Endothelial cell of umbilical vein (primary cell): ENCODE measurements at regions not wholly inside any gene's neighbourhood (a gene's known extent, or its start where the extent isn't known, plus 50 kb on each side); places are given as distances from the start of the nearest gene placed in this dataset.

Experiments
- BruUV-seq: library from RNA; stranded (reverse); fragments of 400-500 nt; replicated peaks from 2 replicates; lab custom pipeline; 2021; lab: Mats Ljungman, UMichigan
- CTCF ChIA-PET: fragments of 300-600, 350-600 bp; sonication (Branson Sonifier 250); formaldehyde crosslinking; loops from one replicate; lab custom pipeline; 2021; ENCODE audit warnings: antibody characterized with exemption, inconsistent platforms; lab: Charles Lee
- POLR2A ChIA-PET: fragments of 300-600, 350-600 bp; sonication (Branson Sonifier 250); formaldehyde crosslinking; loops from one replicate; lab custom pipeline; 2021; ENCODE audit warnings: antibody characterized with exemption, inconsistent platforms; lab: Charles Lee
- DNase-seq: peaks from one replicate; pipeline ENCODE4 v3.0.0-alpha.2; 2011; ENCODE audit warnings: low read depth, low spot score
- FAIRE-seq: peaks from 2 replicates; lab custom pipeline; 2011; peaks lifted over from hg19 to GRCh38; lab: Jason Lieb, UNC
- H2AFZ ChIP-seq: 2 replicates; pipeline ENCODE4 v1.6.0; 2012; ENCODE audit warnings: low read depth, low read length, control low read depth, inconsistent platforms
- H3K27ac ChIP-seq: 2 replicates; pipeline ENCODE4 v1.5.1; 2011; ENCODE audit warnings: low read depth, mild to moderate bottlenecking, control low read depth, low read length, moderate library complexity; ENCODE audit not compliant: insufficient read depth
- H3K27me3 ChIP-seq, 2 experiments: 2 replicates each; pipeline versions ENCODE4 v1.6.0 to v1.6.1; 2011; ENCODE audit warnings: low read length in 2 of 2, mixed read lengths in 1 of 2; ENCODE audit not compliant: control insufficient read depth in 2 of 2, insufficient read depth in 2 of 2
- H3K36me3 ChIP-seq, 2 experiments: 2 replicates in 1 of 2; 3 replicates in 1 of 2; pipeline ENCODE4 v1.5.1; 2011; ENCODE audit warnings: low read length in 2 of 2, mild to moderate bottlenecking in 1 of 2, moderate library complexity in 1 of 2; ENCODE audit not compliant: control insufficient read depth in 2 of 2, insufficient read depth in 2 of 2; ENCODE audit errors: extremely low read depth in 1 of 2
- H3K4me1 ChIP-seq: 3 replicates; pipeline ENCODE4 v1.5.1; 2011; ENCODE audit warnings: mild to moderate bottlenecking, low read length; ENCODE audit not compliant: control insufficient read depth, insufficient read depth; ENCODE audit errors: extremely low read depth
- H3K4me2 ChIP-seq: 2 replicates; pipeline ENCODE4 v1.6.1; 2011; ENCODE audit warnings: low read length, control low read depth, mixed read lengths; ENCODE audit not compliant: insufficient read depth
- H3K4me3 ChIP-seq, 3 experiments: fragments of 200-600 bp in 1 of 3; sonication (generic), shearing (Covaris generic) in 1 of 3; replicated peaks in 1 of 3; 2 replicates each; pipeline ENCODE4 v1.5.1; 2011 to 2016; ENCODE audit warnings: control low read depth in 3 of 3, low read length in 3 of 3, mild to moderate bottlenecking in 2 of 3, inconsistent platforms in 1 of 3, low read depth in 1 of 3, moderate library complexity in 1 of 3; ENCODE audit not compliant: insufficient read depth in 1 of 3
- H3K79me2 ChIP-seq: 2 replicates; pipeline ENCODE4 v1.6.0; 2012; ENCODE audit warnings: low read length, inconsistent platforms; ENCODE audit not compliant: control insufficient read depth, insufficient read depth
- H3K9ac ChIP-seq: replicated peaks from 2 replicates; pipeline ENCODE3; 2011; ENCODE audit warnings: low read length, control low read depth; ENCODE audit not compliant: insufficient read depth; ENCODE audit errors: extremely low read depth
- H3K9me1 ChIP-seq: replicated peaks from 3 replicates; pipeline ENCODE4 v1.6.0; 2011; ENCODE audit warnings: mild to moderate bottlenecking, low read length; ENCODE audit not compliant: control insufficient read depth, insufficient read depth; ENCODE audit errors: extremely low read depth
- H3K9me3 ChIP-seq: replicated peaks from 2 replicates; pipeline ENCODE4 v1.5.1; 2012; ENCODE audit warnings: low read length, inconsistent platforms; ENCODE audit not compliant: control insufficient read depth, insufficient read depth
- H4K20me1 ChIP-seq: replicated peaks from 2 replicates; pipeline ENCODE3; 2011; ENCODE audit warnings: mild to moderate bottlenecking, low read length; ENCODE audit not compliant: control insufficient read depth, insufficient read depth; ENCODE audit errors: extremely low read depth
- CTCF ChIP-seq, 2 donors: IDR thresholded peaks; 1 replicate in 1 of 2; 2 replicates in 1 of 2; pipeline ENCODE4 v1.5.1; 2011; ENCODE audit warnings: low read length in 2 of 2, mild to moderate bottlenecking in 2 of 2, moderate library complexity in 2 of 2, control low read depth in 1 of 2, inconsistent platforms in 1 of 2, low read depth in 1 of 2; ENCODE audit not compliant: insufficient read depth in 1 of 2; ENCODE audit errors: extremely low read depth in 1 of 2
- EZH2 ChIP-seq: IDR thresholded peaks from 2 replicates; pipeline ENCODE4 v1.6.1; 2012; ENCODE audit warnings: borderline replicate concordance, low read depth, mild to moderate bottlenecking, moderate library complexity, low read length, inconsistent platforms; ENCODE audit not compliant: severe bottlenecking
- FOS ChIP-seq: IDR thresholded peaks from 2 replicates; pipeline ENCODE4 v1.6.1; 2011; ENCODE audit warnings: mild to moderate bottlenecking, low read length, moderate library complexity, borderline replicate concordance; ENCODE audit not compliant: insufficient read depth
- GATA2 ChIP-seq: IDR thresholded peaks from 2 replicates; pipeline ENCODE4 v1.7.0; 2011; ENCODE audit warnings: low read depth, mild to moderate bottlenecking, moderate library complexity, mixed read lengths, low read length; ENCODE audit not compliant: insufficient read length, insufficient read depth
- JUN ChIP-seq: IDR thresholded peaks from 2 replicates; pipeline ENCODE4 v1.6.1; 2011; ENCODE audit warnings: borderline replicate concordance, low read depth; ENCODE audit not compliant: insufficient read length, insufficient read depth
- MAX ChIP-seq: IDR thresholded peaks from 2 replicates; pipeline ENCODE4 v1.6.1; 2011; ENCODE audit not compliant: insufficient read depth, insufficient read length
- MYC ChIP-seq: IDR thresholded peaks from one replicate; pipeline ENCODE4 v1.6.1; 2011; ENCODE audit warnings: mild to moderate bottlenecking, low read depth, low read length
- POLR2A ChIP-seq: IDR thresholded peaks from 2 replicates; pipeline ENCODE4 v1.6.1; 2012; ENCODE audit warnings: low read depth, mild to moderate bottlenecking, control low read depth, low read length
- POLR2AphosphoS5 ChIP-seq: IDR thresholded peaks from 2 replicates; pipeline ENCODE4 v1.6.1; 2012; ENCODE audit warnings: low read depth, mild to moderate bottlenecking, control low read depth, low read length, moderate library complexity; ENCODE audit not compliant: insufficient read depth
- dilution Hi-C: fragments of 300-500 bp; cut with MboI; formaldehyde crosslinking; loops from one replicate; pipeline ENCODE4 v1.15.0; 2019; ENCODE audit warnings: low sequenced_read_pairs; ENCODE audit not compliant: extremely low pct_ligation_motif_present
- intact Hi-C: fragments of 100-400 bp; cut with micrococcal nuclease; formaldehyde crosslinking; loops from one replicate; pipeline ENCODE4 v1.10.0; 2022

GRCh38 chr4:33272722-33273121 is 2552.6 kb downstream of the PCDH7 start:
- Histone ChIP-seq H3K4me1 (no peaks in the 10 kb centered on the region), H4K20me1 (no peaks in the 10 kb centered on the region), H2AFZ (no peak overlapping the region), H3K9ac (no peak overlapping the region), H3K79me2 (no peaks in the 10 kb centered on the region), H3K9me3 (no peaks in the 10 kb centered on the region), H3K27me3 (no peaks in the 10 kb centered on the region), H3K36me3 (no peaks in the 10 kb centered on the region), H3K9me1 (no peaks in the 10 kb centered on the region), H3K4me2 (no peak overlapping the region), H3K4me3 (no peak overlapping the region), H3K27ac (no peak overlapping the region)
- no peak for DNase-seq
- TF ChIP-seq POLR2AphosphoS5 (no peak), CTCF (IDR thresholded peaks at IDR 0.05; ENCODE audit: extremely low read depth in 1 of 2, insufficient read depth in 1 of 2, low read depth in 1 of 2, low read length in 2 of 2) (no peak), MAX (no peak), POLR2A (no peak), EZH2 (no peak), FOS (no peak), GATA2 (no peak), JUN (no peak), MYC (no peak)
- no peak for FAIRE-seq
- ChIA-PET CTCF (no interaction called here), POLR2A (no interaction called here)
- intact Hi-C loops: no loop called here
- dilution Hi-C loops: no loop called here
- BruUV-seq: no TSS peak
